ENCODE measurements at regions not wholly inside any gene's neighbourhood (a gene's known extent, or its start where the extent isn't known, plus 50 kb on each side); places are given as distances from the start of the nearest gene placed in this dataset.

- FAIRE-seq, result no peak
Measured at GRCh38 chr2:83240611-83241010, 1218.5 kb downstream of the SUCLG1 start.

GRCh38 chr2:83238111-83238510 is 1221.0 kb downstream of the SUCLG1 start:
- no peak overlapping the region for H3K4me3 ChIP-seq
- TF ChIP-seq CTCF (IDR thresholded peaks at IDR 0.05), result no peak
- intact Hi-C loops (cut with DNase I), result no loop called here
- WGBS, 2 donors, result 63 to 92% methylated on average over 2 of the region's 2 CpGs
- no peak for ATAC-seq
- no peaks in the 10 kb centered on the region for H3K36me3 ChIP-seq
- no peaks in the 10 kb centered on the region for H3K4me1 ChIP-seq
- no peak overlapping the region for H3K27ac ChIP-seq
- H3K27me3 ChIP-seq, result no peaks in the 10 kb centered on the region
- H3K9me3 ChIP-seq, result no peaks in the 10 kb centered on the region
- FAIRE-seq, result no peak
- no peak for DNase-seq

More at GRCh38 chr2:83240611-83241010, 1218.5 kb downstream of the SUCLG1 start:
- no peak for TF ChIP-seq CTCF (IDR thresholded peaks at IDR 0.05)
- ATAC-seq (no peak), DNase-seq (no peak)
- no peaks in the 10 kb centered on the region for H3K9me3 ChIP-seq
- WGBS, 2 donors, result 20 to 47% methylated on average over 2 of the region's 2 CpGs
- H3K36me3 ChIP-seq, result no peaks in the 10 kb centered on the region
- H3K27ac ChIP-seq, result no peak overlapping the region
- H3K27me3 ChIP-seq, result no peaks in the 10 kb centered on the region
- no peaks in the 10 kb centered on the region for H3K4me1 ChIP-seq
- intact Hi-C loops (cut with DNase I), result no loop called here
- no peak overlapping the region for H3K4me3 ChIP-seq

GRCh38 chr2:83234246-83234645 is 1224.8 kb downstream of the SUCLG1 start:
- FAIRE-seq, result no peak
- no peak for ATAC-seq

GRCh38 chr2:83233781-83234180 is 1225.3 kb downstream of the SUCLG1 start:
- no peak overlapping the region for H3K27ac ChIP-seq
- no peaks in the 10 kb centered on the region for H3K27me3 ChIP-seq
- TF ChIP-seq CTCF (IDR thresholded peaks at IDR 0.05), result no peak
- intact Hi-C loops (cut with DNase I), result no loop called here
- no peaks in the 10 kb centered on the region for H3K36me3 ChIP-seq
- FAIRE-seq (no peak), ATAC-seq (no peak), DNase-seq (no peak)
- WGBS, 2 donors, result 25 to 41% methylated on average over 2 of the region's 2 CpGs
- H3K4me3 ChIP-seq, result no peak overlapping the region
- no peaks in the 10 kb centered on the region for H3K9me3 ChIP-seq
- H3K4me1 ChIP-seq, result no peaks in the 10 kb centered on the region

More at GRCh38 chr2:83234246-83234645, 1224.8 kb downstream of the SUCLG1 start:
- Histone ChIP-seq H3K4me1 (no peaks in the 10 kb centered on the region), H3K9me3 (no peaks in the 10 kb centered on the region), H3K27ac (no peak overlapping the region), H3K4me3 (no peak overlapping the region), H3K36me3 (no peaks in the 10 kb centered on the region), H3K27me3 (no peaks in the 10 kb centered on the region)
- intact Hi-C loops (cut with DNase I), result no loop called here
- no peak for TF ChIP-seq CTCF (IDR thresholded peaks at IDR 0.05)
- DNase-seq, result no peak

GRCh38 chr2:83233326-83233725 is 1225.8 kb downstream of the SUCLG1 start:
- FAIRE-seq (no peak), ATAC-seq (no peak)
- H3K4me3 ChIP-seq, result no peak overlapping the region

More at GRCh38 chr2:83233326-83233725, 1225.8 kb downstream of the SUCLG1 start:
- H3K27me3 ChIP-seq, result no peaks in the 10 kb centered on the region
- intact Hi-C loops (cut with DNase I), result no loop called here
- TF ChIP-seq CTCF (IDR thresholded peaks at IDR 0.05), result no peak
- DNase-seq, result no peak
- no peaks in the 10 kb centered on the region for H3K9me3 ChIP-seq
- H3K4me1 ChIP-seq, result no peaks in the 10 kb centered on the region
- H3K36me3 ChIP-seq, result no peaks in the 10 kb centered on the region
- H3K27ac ChIP-seq, result no peak overlapping the region

All from pancreas (tissue), 10 donors.